ENCODE measurements at regions not wholly inside any gene's neighbourhood (a gene's known extent, or its start where the extent isn't known, plus 50 kb on each side); places are given as distances from the start of the nearest gene placed in this dataset.
A peak's percentile ranks its signal among the peaks of the same experiment; 100 is the strongest.
"Not testable (repeated sequence)": the region's sequence is repeated elsewhere in the genome, so short reads cannot be mapped to it uniquely, and the experiment has no call there.

DNA sequence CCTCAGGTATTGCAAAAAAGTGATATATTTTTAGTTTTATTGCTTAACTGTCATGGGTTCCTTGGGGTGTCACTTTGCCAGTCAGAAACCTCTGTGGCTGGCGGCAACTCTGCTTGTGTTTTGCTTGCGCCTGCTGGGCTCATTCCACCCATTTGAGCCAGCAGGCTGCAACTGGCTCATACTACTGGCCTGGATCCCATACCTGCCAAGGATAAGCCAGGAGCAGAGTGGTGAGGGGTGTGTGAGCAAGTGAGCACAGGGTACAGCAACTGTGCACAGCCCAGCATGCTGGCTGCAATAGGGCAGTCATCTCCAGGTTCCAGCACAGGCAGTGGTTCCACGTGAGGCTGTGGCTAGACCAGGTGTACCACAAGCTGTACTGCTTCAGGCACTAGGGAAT lies 687.5 kb downstream of the NYAP2 start:
- 91 to 95% methylated on average over 3 of the region's 3 CpGs for WGBS, 2 donors
- H3K4me1 ChIP-seq = no peaks in the 10 kb centered on the region
- H3K9me3 ChIP-seq = peaks cover 0 to 5% (median 0%) of the 10 kb centered on the region in 11 donors
- DNase-seq (no peak), ATAC-seq (peak in 4 of 8 donors; percentile 30 to 67 (median 48))
- H3K4me3 ChIP-seq = no peak overlapping the region
- TF ChIP-seq, protein P1, sequence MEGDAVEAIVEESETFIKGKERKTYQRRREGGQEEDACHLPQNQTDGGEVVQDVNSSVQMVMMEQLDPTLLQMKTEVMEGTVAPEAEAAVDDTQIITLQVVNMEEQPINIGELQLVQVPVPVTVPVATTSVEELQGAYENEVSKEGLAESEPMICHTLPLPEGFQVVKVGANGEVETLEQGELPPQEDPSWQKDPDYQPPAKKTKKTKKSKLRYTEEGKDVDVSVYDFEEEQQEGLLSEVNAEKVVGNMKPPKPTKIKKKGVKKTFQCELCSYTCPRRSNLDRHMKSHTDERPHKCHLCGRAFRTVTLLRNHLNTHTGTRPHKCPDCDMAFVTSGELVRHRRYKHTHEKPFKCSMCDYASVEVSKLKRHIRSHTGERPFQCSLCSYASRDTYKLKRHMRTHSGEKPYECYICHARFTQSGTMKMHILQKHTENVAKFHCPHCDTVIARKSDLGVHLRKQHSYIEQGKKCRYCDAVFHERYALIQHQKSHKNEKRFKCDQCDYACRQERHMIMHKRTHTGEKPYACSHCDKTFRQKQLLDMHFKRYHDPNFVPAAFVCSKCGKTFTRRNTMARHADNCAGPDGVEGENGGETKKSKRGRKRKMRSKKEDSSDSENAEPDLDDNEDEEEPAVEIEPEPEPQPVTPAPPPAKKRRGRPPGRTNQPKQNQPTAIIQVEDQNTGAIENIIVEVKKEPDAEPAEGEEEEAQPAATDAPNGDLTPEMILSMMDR (IDR thresholded peaks at IDR 0.05) = no peak
- H3K27ac ChIP-seq = no peak overlapping the region
- no peaks in the 10 kb centered on the region for H3K36me3 ChIP-seq
- intact Hi-C loops (cut with DNase I) = no loop called here
- H3K27me3 ChIP-seq = no peaks in the 10 kb centered on the region

GRCh38 chr2:226086190-226086589 lies 686.7 kb downstream of the NYAP2 start:
- ATAC-seq = no peak
- no peaks in the 10 kb centered on the region for H3K4me1 ChIP-seq
- 11 to 17% methylated on average over 1 of the region's 1 CpG for WGBS, 2 donors
- no peak for DNase-seq
- H3K9me3 ChIP-seq = peaks cover 0 to 5% (median 0%) of the 10 kb centered on the region in 11 donors
- H3K27me3 ChIP-seq = no peaks in the 10 kb centered on the region
- H3K36me3 ChIP-seq = no peaks in the 10 kb centered on the region
- H3K4me3 ChIP-seq = no peak overlapping the region
- intact Hi-C loops (cut with DNase I) = no loop called here
- TF ChIP-seq, protein P1 (IDR thresholded peaks at IDR 0.05) = no peak
- no peak overlapping the region for H3K27ac ChIP-seq

- H3K36me3 ChIP-seq = not testable (repeated sequence)
These were observed 685.9 kb downstream of the NYAP2 start for GRCh38 chr2:226085425-226085824.

DNA sequence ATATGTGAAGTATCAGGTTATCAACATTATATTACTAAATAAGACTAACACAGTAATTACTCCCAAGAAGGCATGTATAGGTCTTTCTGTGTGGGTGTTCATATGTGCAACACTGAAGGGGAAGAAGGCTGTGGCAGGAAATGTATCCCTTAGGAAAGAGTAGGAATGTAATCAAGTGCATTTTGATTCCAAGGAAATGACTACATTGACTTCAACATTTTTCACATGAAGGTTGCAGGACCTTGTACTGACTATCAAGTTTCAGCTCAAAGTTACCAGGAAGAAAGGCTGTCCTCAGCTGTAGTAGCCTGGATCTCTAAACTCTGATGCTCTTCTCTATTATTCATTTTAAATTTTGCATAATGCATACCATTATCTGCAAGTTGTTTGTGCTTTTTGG lies 680.8 kb downstream of the NYAP2 start:
- intact Hi-C loops (cut with DNase I) = no loop called here
- DNase-seq = no peak
- Histone ChIP-seq H3K36me3 (no peaks in the 10 kb centered on the region), H3K4me3 (no peak overlapping the region), H3K27ac (no peak overlapping the region), H3K9me3 (peaks cover 0 to 4% (median 0%) of the 10 kb centered on the region in 11 donors), H3K4me1 (peaks cover 0 to 14% (median 0%) of the 10 kb centered on the region in 9 donors), H3K27me3 (no peaks in the 10 kb centered on the region)
- no peak for ATAC-seq
- TF ChIP-seq, protein P1 (IDR thresholded peaks at IDR 0.05) = no peak

More at GRCh38 chr2:226085425-226085824, 685.9 kb downstream of the NYAP2 start:
- H3K27me3 ChIP-seq; ATAC-seq; H3K27ac ChIP-seq; DNase-seq; H3K4me3 ChIP-seq; intact Hi-C loops (cut with DNase I); H3K9me3 ChIP-seq; H3K4me1 ChIP-seq: not testable (repeated sequence)

DNA sequence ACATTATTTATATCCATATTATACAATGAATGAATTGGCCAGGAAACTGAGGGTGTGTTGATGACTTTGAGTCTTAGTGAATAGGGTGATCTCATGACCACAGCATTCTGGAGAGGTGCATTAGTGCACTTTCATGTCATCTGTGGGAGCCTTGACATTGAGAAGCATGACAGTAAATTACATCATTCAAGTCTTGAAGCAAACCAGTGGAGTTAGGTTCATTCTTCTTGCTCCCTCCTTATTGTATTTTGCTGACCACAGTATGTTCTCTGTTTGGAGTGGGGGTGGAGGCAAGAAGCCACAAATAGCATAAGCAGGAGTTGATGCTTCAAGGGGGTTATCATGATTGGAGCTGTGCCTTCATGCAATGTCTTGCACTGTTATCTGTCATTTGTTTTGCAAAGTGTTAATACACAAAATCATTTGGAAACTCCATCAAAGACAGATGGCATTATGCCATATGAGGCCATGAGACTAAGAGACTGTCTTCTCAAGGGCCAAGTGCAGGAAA lies 680.2 kb downstream of the NYAP2 start:
- ATAC-seq (no peak), DNase-seq (no peak)
- Histone ChIP-seq H3K4me3 (no peak overlapping the region), H3K4me1 (peaks cover 0 to 14% (median 0%) of the 10 kb centered on the region in 9 donors), H3K9me3 (no peaks in the 10 kb centered on the region), H3K27ac (no peak overlapping the region), H3K27me3 (no peaks in the 10 kb centered on the region), H3K36me3 (no peaks in the 10 kb centered on the region)
- TF ChIP-seq, protein P1 (IDR thresholded peaks at IDR 0.05) = no peak
- intact Hi-C loops (cut with DNase I) = no loop called here
